ENCODE measurements at regions not wholly inside any gene's neighbourhood (a gene's known extent, or its start where the extent isn't known, plus 50 kb on each side); places are given as distances from the start of the nearest gene placed in this dataset.

DNA sequence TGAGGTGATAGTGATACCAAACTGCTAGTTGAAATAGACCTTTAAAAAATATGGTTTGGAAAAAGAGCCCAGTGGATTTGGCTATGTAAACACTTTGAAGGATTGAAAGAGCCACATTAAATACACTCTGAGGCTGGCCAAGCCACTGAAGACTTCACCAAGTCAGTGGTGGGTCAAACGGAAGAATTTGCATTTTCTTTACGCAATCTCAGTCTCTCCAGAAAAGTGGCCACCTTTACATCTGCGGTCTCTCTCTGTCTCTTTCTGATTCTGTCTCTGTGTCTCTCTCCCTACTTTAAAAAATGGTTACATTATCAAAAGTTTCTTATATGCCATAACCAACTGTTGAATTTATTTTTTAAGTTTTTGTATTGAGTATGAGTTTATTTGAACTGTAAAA, 651.2 kb upstream of the PITX2 start:
- H3K4me3 ChIP-seq = no peak overlapping the region
- DNase-seq (ENCODE audit: extremely low read depth in 1 of 4, low spot score in 3 of 4) (no peak), ATAC-seq (no peak), FAIRE-seq (no peak)
- no peak overlapping the region for H3K9ac ChIP-seq (ENCODE audit: insufficient read depth in 1 of 2, low read depth in 2 of 2, low read length in 2 of 2)
- in situ Hi-C loops (cut with MboI) (no loop called here), intact Hi-C loops (cut with micrococcal nuclease) (no loop called here)
- no peaks in the 10 kb centered on the region for H3K27me3 ChIP-seq (ENCODE audit: control insufficient read depth in 2 of 2, insufficient read depth in 2 of 2, low read length in 2 of 2)
- H3K27ac ChIP-seq (ENCODE audit: extremely low read depth, low read depth, low read length) = no peak overlapping the region
- 5% methylated on average over 3 of the region's 3 CpGs for WGBS (ENCODE audit: insufficient coverage, low coverage, missing lambda C conversion rate)
- H3K9me1 ChIP-seq (ENCODE audit: control insufficient read depth, insufficient read depth, low read length) = no peaks in the 10 kb centered on the region
- H3K36me3 ChIP-seq (ENCODE audit: control insufficient read depth, insufficient read depth, low read length) = no peaks in the 10 kb centered on the region
- H3K79me2 ChIP-seq (ENCODE audit: control insufficient read depth, insufficient read depth, low read length) = no peaks in the 10 kb centered on the region
- ChIA-PET CTCF (ENCODE audit: low intra/inter-chr PET ratio) (no interaction called here), POLR2A (no interaction called here)
- no peaks in the 10 kb centered on the region for H4K20me1 ChIP-seq (replicated peaks; ENCODE audit: control insufficient read depth, insufficient read depth, low read length)
- no peak for TF ChIP-seq ZNF75A (CRISPR knock-in tag; IDR thresholded peaks at IDR 0.05)
- TF ChIP-seq ZNF134 (CRISPR knock-in tag; conservative IDR thresholded peaks at IDR 0.05) = no peak
- TF ChIP-seq HOXB6 (CRISPR knock-in tag; IDR thresholded peaks at IDR 0.05; ENCODE audit: borderline replicate concordance) = no peak
- TF ChIP-seq MIER1 (IDR thresholded peaks at IDR 0.05; ENCODE audit: low read depth) = no peak
- TF ChIP-seq, protein P1, sequence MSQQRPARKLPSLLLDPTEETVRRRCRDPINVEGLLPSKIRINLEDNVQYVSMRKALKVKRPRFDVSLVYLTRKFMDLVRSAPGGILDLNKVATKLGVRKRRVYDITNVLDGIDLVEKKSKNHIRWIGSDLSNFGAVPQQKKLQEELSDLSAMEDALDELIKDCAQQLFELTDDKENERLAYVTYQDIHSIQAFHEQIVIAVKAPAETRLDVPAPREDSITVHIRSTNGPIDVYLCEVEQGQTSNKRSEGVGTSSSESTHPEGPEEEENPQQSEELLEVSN (IDR thresholded peaks at IDR 0.05; ENCODE audit: borderline replicate concordance in 1 of 2, extremely low read depth in 1 of 2, insufficient read depth in 1 of 2, insufficient read length in 1 of 2, low read depth in 1 of 2, low read length in 1 of 2, poor library complexity in 1 of 2, severe bottlenecking in 1 of 2) = no peak
- TF ChIP-seq NR1H2 (CRISPR knock-in tag; IDR thresholded peaks at IDR 0.05) = no peak
- TF ChIP-seq YY1 (IDR thresholded peaks at IDR 0.05; ENCODE audit: borderline replicate concordance in 1 of 3, control insufficient read depth in 1 of 3, extremely low read depth in 1 of 3, insufficient read depth in 3 of 3, insufficient read length in 1 of 3, insufficient replicate concordance in 2 of 3, low read depth in 1 of 3, low read length in 2 of 3) = no peak
- no peak overlapping the region for H3K4me2 ChIP-seq (ENCODE audit: insufficient read depth, low read length)
- H3K9me3 ChIP-seq (replicated peaks; ENCODE audit: control insufficient read depth, insufficient read depth, low read depth, low read length) = no peaks in the 10 kb centered on the region
- H3K4me1 ChIP-seq (replicated peaks in 1 of 2; ENCODE audit: control insufficient read depth in 2 of 2, insufficient read depth in 2 of 2, low read length in 2 of 2) = no peaks in the 10 kb centered on the region
- H2AFZ ChIP-seq (ENCODE audit: low read depth, low read length) = no peak overlapping the region
- no TSS peak for BruUV-seq (replicated peaks)
